Uterus (tissue), 3 donors: ENCODE measurements at regions not wholly inside any gene's neighbourhood (a gene's known extent, or its start where the extent isn't known, plus 50 kb on each side); places are given as distances from the start of the nearest gene placed in this dataset.

Experiments used
- DNase-seq, 2 donors: peaks; one replicate each; pipeline ENCODE4 v3.0.0-alpha.2; 2019 to 2020
- H3K27ac ChIP-seq, 2 donors: fragments of 200-600 bp; sonication (generic); 1 replicate in 1 of 2; 2 replicates in 1 of 2; pipeline ENCODE4 v1.5.1; 2016 to 2018
- H3K27me3 ChIP-seq, 2 donors: fragments of 200-600 bp; sonication (generic); one replicate each; pipeline ENCODE4 v1.5.1; 2018 to 2019; ENCODE audit warnings: control low read depth in 1 of 2
- H3K36me3 ChIP-seq, 2 donors: fragments of 200-600 bp; sonication (generic); one replicate each; pipeline ENCODE4 v1.5.1; 2019; ENCODE audit warnings: control low read depth in 1 of 2
- H3K4me1 ChIP-seq, 2 donors: fragments of 200-600 bp; sonication (generic); one replicate each; pipeline ENCODE4 v1.5.1; 2018 to 2019; ENCODE audit warnings: control low read depth in 1 of 2
- H3K4me3 ChIP-seq, 2 donors: fragments of 200-600 bp; sonication (generic); 1 replicate in 1 of 2; 2 replicates in 1 of 2; pipeline ENCODE4 v1.5.1; 2018 to 2019; ENCODE audit warnings: mild to moderate bottlenecking in 1 of 2
- H3K9me3 ChIP-seq, 2 donors: fragments of 200-600 bp; sonication (generic); one replicate each; pipeline ENCODE4 v1.5.1; 2019; ENCODE audit warnings: control low read depth in 1 of 2
- CTCF ChIP-seq, 4 experiments: fragments of 200-600 bp in 2 of 4; fragments of 450-650 bp in 2 of 4; sonication (generic) in 2 of 4; IDR thresholded peaks; one replicate each; pipeline ENCODE4 v1.5.1; 2016 to 2019; ENCODE audit warnings: antibody characterized with exemption in 4 of 4, mild to moderate bottlenecking in 2 of 4, moderate library complexity in 1 of 4
- POLR2A ChIP-seq, 2 donors: fragments of 450-650 bp; IDR thresholded peaks; one replicate each; pipeline ENCODE4 v1.6.1; 2016; ENCODE audit warnings: antibody characterized with exemption in 2 of 2, mild to moderate bottlenecking in 1 of 2, moderate library complexity in 1 of 2
- intact Hi-C: fragments of 100-400 bp; cut with DNase I; formaldehyde crosslinking; loops from one replicate; pipeline ENCODE4 v1.15.1; 2023; ENCODE audit warnings: low total_unique reads
- donor health status: DM: yes; HTN: yes; CAD: no.

DNA sequence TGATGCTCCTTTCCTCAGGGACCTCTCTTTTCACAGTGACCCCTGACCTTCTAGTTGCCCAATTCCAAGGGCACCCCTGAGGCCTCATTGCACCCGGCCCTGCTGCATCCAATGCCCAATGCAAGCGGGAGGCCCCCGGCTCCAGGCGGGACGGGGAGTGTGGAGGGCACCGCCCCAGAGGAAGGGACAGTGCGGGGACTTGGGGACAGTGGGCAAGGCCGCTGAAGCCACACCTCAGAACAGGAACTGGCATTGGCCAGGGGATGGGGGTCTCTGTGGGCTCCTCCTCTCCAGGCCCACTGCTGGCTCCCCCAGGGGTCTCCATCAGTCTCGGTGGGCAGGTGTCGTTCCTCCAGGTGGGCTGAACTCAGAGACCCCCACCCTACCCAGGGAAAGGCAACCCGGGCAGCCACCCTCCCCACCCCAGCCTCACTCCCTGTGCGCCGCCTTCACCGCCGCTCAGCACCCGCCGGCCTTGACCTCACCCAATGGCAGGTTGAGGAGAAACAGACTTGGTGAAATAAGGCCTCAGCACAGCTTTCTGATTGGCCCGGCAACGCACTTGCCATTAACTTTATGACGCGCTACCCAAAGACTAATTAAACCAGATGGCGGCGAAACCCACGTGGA lies 1312.0 kb downstream of the BRD1 start:
- H3K9me3 ChIP-seq = no peaks in the 10 kb centered on the region
- intact Hi-C loops = no loop called here
- H3K27me3 ChIP-seq = no peaks in the 10 kb centered on the region
- no peak overlapping the region for H3K4me3 ChIP-seq
- H3K36me3 ChIP-seq = no peaks in the 10 kb centered on the region
- H3K27ac ChIP-seq = no peak overlapping the region
- no peaks in the 10 kb centered on the region for H3K4me1 ChIP-seq
- no peak for TF ChIP-seq CTCF (IDR thresholded peaks at IDR 0.05)
- TF ChIP-seq POLR2A (IDR thresholded peaks at IDR 0.05) = no peak
- DNase-seq = no peak

- no peak overlapping the region for H3K27ac ChIP-seq
- DNase-seq = no peak
Measured at GRCh38 chr22:48513929-48514328, 1313.7 kb downstream of the BRD1 start.

GRCh38 chr22:48513446-48513845 lies 1314.2 kb downstream of the BRD1 start:
- intact Hi-C loops = no loop called here
- no peak for TF ChIP-seq POLR2A (IDR thresholded peaks at IDR 0.05)
- no peak for TF ChIP-seq CTCF (IDR thresholded peaks at IDR 0.05)
- no peak overlapping the region for H3K4me3 ChIP-seq

More at GRCh38 chr22:48513929-48514328, 1313.7 kb downstream of the BRD1 start:
- no peaks in the 10 kb centered on the region for H3K36me3 ChIP-seq
- no peak for TF ChIP-seq POLR2A (IDR thresholded peaks at IDR 0.05)
- TF ChIP-seq CTCF (IDR thresholded peaks at IDR 0.05) = no peak
- no peaks in the 10 kb centered on the region for H3K4me1 ChIP-seq
- H3K9me3 ChIP-seq = no peaks in the 10 kb centered on the region
- no peak overlapping the region for H3K4me3 ChIP-seq
- intact Hi-C loops = no loop called here
- no peaks in the 10 kb centered on the region for H3K27me3 ChIP-seq

GRCh38 chr22:48511781-48512327 lies 1315.8 kb downstream of the BRD1 start:
- H3K9me3 ChIP-seq = no peaks in the 10 kb centered on the region
- no peak overlapping the region for H3K27ac ChIP-seq
- intact Hi-C loops = no loop called here
- no peak for TF ChIP-seq POLR2A (IDR thresholded peaks at IDR 0.05)
- TF ChIP-seq CTCF (IDR thresholded peaks at IDR 0.05) = no peak
- no peak overlapping the region for H3K4me3 ChIP-seq
- H3K27me3 ChIP-seq = no peaks in the 10 kb centered on the region
- no peaks in the 10 kb centered on the region for H3K36me3 ChIP-seq
- no peaks in the 10 kb centered on the region for H3K4me1 ChIP-seq
- no peak for DNase-seq

More at GRCh38 chr22:48513446-48513845, 1314.2 kb downstream of the BRD1 start:
- Histone ChIP-seq H3K9me3 (no peaks in the 10 kb centered on the region), H3K27ac (no peak overlapping the region), H3K36me3 (no peaks in the 10 kb centered on the region), H3K27me3 (no peaks in the 10 kb centered on the region), H3K4me1 (no peaks in the 10 kb centered on the region)
- no peak for DNase-seq

DNA sequence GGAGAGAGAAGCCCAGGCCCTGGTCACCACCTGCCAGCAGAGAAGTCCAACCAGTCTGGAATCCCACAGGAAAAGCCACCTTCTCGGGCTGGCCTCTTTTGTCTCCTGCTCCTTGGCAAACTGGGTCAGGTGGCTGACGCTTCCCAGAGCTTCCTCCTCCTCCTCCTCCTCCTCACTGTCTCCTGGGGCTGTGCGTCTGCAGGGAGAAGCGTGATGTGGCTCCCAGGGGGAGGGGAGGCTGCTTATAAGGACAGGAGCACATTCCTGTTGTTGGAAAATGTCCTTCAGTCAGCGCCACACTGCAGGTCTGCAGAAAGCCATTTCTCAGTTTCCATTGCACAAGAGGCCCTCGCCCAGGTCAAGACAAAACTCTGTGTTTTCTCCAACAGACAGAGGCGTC lies 1316.5 kb downstream of the BRD1 start:
- no peak overlapping the region for H3K4me3 ChIP-seq
- TF ChIP-seq POLR2A (IDR thresholded peaks at IDR 0.05) (no peak), CTCF (IDR thresholded peaks at IDR 0.05) (no peak)
- no peaks in the 10 kb centered on the region for H3K36me3 ChIP-seq
- no peaks in the 10 kb centered on the region for H3K4me1 ChIP-seq
- no peak for DNase-seq
- H3K27ac ChIP-seq = no peak overlapping the region
- no peaks in the 10 kb centered on the region for H3K27me3 ChIP-seq
- intact Hi-C loops = no loop called here
- no peaks in the 10 kb centered on the region for H3K9me3 ChIP-seq
